AG04450 (cell line): ENCODE measurements at regions not wholly inside any gene's neighbourhood (a gene's known extent, or its start where the extent isn't known, plus 50 kb on each side); places are given as distances from the start of the nearest gene placed in this dataset.
"Not testable (repeated sequence)": the region's sequence is repeated elsewhere in the genome, so short reads cannot be mapped to it uniquely, and the experiment has no call there.

Source experiments
- CTCF ChIA-PET: fragments of 300-600, 350-600 bp; formaldehyde crosslinking; extraction: SDS; loops from one replicate; lab custom pipeline; 2022; ENCODE audit warnings: antibody characterized with exemption, inconsistent platforms; lab: Charles Lee
- POLR2A ChIA-PET: fragments of 350-600 bp; formaldehyde crosslinking; extraction: SDS; loops from one replicate; lab custom pipeline; 2021; ENCODE audit warnings: antibody characterized with exemption, inconsistent platforms; lab: Yijun Ruan, JAX
- DNase-seq: peaks from one replicate; pipeline ENCODE4 v3.0.0-alpha.2; 2011; ENCODE audit warnings: low read depth, low spot score
- H3K27ac ChIP-seq: one replicate; pipeline ENCODE4 v1.5.1; 2012; ENCODE audit warnings: low read depth, low read length, control low read depth
- H3K27me3 ChIP-seq: one replicate; pipeline ENCODE4 v1.6.0; 2012; ENCODE audit warnings: low read length; ENCODE audit not compliant: control insufficient read depth, insufficient read depth
- H3K4me3 ChIP-seq: 2 replicates; pipeline ENCODE4 v1.5.1; 2011; ENCODE audit warnings: mild to moderate bottlenecking, low read depth, low read length, control low read depth
- H3K9me3 ChIP-seq: 2 replicates; pipeline ENCODE4 v1.5.1; 2012; ENCODE audit warnings: low read length; ENCODE audit not compliant: control insufficient read depth, insufficient read depth
- TF ChIP-seq, protein P1 (sequence below): IDR thresholded peaks from 2 replicates; pipeline ENCODE4 v1.5.1; 2011; ENCODE audit warnings: low read depth, low read length, control low read depth, inconsistent platforms

DNA sequence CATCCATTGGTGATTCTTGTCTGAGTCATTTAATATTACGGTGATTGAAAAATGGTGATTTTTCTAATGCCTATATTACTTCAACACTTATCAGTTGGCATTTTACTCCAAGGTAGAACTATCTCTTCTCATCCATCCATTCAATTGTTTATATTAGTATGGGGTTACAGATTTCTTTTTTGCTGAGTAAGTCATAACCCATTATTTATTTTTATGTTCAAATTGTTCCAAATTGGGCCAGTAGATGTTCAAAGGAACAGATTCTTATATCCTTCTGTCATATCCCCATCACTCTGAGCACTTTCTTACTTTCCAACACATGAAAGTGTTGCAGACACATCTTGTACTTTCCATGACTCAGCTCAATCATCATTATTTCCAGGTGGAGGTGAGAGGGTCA, 466.8 kb upstream of the CAMK1G start:
- H3K9me3 ChIP-seq, result no peaks in the 10 kb centered on the region
- no peaks in the 10 kb centered on the region for H3K27me3 ChIP-seq
- POLR2A ChIA-PET, result no interaction called here
- no peak overlapping the region for H3K27ac ChIP-seq
- TF ChIP-seq, protein P1, sequence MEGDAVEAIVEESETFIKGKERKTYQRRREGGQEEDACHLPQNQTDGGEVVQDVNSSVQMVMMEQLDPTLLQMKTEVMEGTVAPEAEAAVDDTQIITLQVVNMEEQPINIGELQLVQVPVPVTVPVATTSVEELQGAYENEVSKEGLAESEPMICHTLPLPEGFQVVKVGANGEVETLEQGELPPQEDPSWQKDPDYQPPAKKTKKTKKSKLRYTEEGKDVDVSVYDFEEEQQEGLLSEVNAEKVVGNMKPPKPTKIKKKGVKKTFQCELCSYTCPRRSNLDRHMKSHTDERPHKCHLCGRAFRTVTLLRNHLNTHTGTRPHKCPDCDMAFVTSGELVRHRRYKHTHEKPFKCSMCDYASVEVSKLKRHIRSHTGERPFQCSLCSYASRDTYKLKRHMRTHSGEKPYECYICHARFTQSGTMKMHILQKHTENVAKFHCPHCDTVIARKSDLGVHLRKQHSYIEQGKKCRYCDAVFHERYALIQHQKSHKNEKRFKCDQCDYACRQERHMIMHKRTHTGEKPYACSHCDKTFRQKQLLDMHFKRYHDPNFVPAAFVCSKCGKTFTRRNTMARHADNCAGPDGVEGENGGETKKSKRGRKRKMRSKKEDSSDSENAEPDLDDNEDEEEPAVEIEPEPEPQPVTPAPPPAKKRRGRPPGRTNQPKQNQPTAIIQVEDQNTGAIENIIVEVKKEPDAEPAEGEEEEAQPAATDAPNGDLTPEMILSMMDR, result no peak
- no peak for DNase-seq
- CTCF ChIA-PET, result no interaction called here
- H3K4me3 ChIP-seq, result no peak overlapping the region

DNA sequence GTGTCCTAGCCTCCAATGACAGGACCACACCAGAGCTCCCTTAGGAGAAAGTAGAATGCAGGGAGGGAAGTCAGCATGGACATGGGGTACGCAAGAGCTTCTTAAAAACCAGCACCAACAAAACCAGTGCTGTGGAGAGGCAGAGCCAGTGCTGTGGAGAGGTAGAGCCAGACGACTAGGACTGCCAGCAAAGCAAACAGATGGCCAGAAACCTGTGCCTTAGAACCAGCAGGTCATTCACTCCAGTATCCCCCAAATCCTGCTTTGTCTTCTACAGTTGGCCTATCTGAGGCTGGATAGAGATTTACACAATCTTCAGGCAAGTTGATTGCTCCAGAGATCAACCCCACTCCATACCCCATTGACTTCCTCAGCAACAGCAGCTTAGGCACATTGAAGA, 459.9 kb upstream of the CAMK1G start:
- CTCF ChIA-PET, result no interaction called here
- TF ChIP-seq, protein P1, result no peak

DNA sequence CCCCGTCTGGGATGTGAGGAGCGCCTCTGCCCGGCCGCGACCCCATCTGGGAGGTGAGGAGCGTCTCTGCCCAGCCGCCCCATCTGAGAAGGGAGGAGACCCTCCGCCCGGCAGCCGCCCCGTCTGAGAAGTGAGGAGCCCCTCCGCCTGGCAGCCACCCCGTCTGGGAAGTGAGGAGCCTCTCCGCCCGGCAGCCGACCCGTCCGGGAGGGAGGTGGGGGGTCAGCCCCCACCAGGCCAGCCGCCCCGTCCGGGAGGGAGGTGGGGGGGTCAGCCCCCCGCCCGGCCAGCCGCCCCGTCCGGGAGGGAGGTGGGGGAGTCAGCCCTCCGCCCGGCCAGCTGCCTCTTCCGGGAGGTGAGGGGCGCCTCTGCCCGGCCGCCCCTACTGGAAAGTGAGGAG, 454.4 kb upstream of the CAMK1G start:
- DNase-seq, POLR2A ChIA-PET, CTCF ChIA-PET: not testable (repeated sequence)

More for the DNA sequence above, 459.9 kb upstream of the CAMK1G start:
- POLR2A ChIA-PET, result no interaction called here
- Histone ChIP-seq H3K9me3 (no peaks in the 10 kb centered on the region), H3K27ac (no peak overlapping the region), H3K4me3 (no peak overlapping the region), H3K27me3 (no peaks in the 10 kb centered on the region)
- no peak for DNase-seq

DNA sequence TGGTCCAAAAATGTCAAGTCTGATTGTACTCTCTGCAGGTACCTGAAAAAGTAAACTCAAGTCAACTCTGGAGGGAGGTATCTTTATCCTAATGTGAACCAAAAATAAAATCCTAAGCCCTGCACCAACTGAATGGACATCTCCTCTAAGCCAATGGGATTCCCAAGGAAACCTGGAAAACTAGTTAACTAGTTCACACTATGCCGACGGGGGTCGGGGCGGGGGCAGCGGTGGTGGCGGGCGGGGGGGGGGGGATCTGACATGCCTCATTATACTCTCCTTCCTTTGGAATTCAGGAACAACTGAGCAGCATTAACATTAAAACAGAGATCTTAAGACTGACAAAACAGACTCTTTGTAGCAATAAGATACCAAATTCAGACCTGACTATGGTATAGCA, 452.6 kb upstream of the CAMK1G start:
- H3K9me3 ChIP-seq, result no peaks in the 10 kb centered on the region
- POLR2A ChIA-PET, result no interaction called here
- no peaks in the 10 kb centered on the region for H3K27me3 ChIP-seq
- no peak overlapping the region for H3K4me3 ChIP-seq
- CTCF ChIA-PET, result no interaction called here
- no peak for DNase-seq
- TF ChIP-seq, protein P1, result no peak
- no peak overlapping the region for H3K27ac ChIP-seq

More for the DNA sequence above, 454.4 kb upstream of the CAMK1G start:
- not testable (repeated sequence) for H3K27me3 ChIP-seq, H3K9me3 ChIP-seq, H3K27ac ChIP-seq, H3K4me3 ChIP-seq

DNA sequence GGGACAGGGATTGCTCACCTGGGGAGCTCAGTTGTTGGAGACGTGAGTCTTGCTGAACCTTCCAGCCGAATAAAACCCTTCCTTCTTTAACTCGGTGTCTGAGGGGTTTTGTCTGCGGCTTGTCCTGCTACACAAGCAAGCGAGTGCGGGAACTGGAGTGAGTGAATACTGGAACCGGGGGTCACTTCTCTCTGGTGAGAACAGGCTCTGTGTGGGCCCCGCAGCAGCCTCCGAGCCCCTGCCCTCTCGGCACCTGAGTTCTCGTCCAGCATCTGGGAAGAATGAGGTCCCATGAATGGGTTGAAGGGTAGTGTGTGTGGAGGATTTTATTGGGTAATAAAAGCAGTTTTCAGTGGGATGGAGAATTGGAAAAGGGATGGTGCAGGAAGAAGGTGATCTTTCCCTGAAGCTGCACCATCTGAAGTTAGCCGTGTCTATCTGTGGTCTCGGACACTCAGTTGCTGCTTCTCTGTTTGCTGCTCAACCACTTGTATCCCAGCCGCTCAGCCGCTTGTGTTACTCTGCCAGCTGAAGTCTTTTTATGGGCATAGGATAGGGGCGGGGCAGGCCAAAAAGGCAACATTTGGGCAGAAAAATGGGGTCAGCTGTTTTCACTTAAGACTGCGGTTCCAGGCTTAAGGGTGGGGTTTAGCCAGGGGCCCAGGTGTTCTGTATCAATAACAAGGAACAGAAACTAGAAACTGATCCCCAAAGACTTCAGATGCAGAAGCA, 450.6 kb upstream of the CAMK1G start:
- no peak for DNase-seq
- CTCF ChIA-PET, result no interaction called here
- TF ChIP-seq, protein P1, result no peak
- no peak overlapping the region for H3K4me3 ChIP-seq
- no peaks in the 10 kb centered on the region for H3K27me3 ChIP-seq
- POLR2A ChIA-PET, result no interaction called here
- H3K9me3 ChIP-seq, result no peaks in the 10 kb centered on the region
- H3K27ac ChIP-seq, result no peak overlapping the region
